ENCODE measurements at regions not wholly inside any gene's neighbourhood (a gene's known extent, or its start where the extent isn't known, plus 50 kb on each side); places are given as distances from the start of the nearest gene placed in this dataset.

DNA sequence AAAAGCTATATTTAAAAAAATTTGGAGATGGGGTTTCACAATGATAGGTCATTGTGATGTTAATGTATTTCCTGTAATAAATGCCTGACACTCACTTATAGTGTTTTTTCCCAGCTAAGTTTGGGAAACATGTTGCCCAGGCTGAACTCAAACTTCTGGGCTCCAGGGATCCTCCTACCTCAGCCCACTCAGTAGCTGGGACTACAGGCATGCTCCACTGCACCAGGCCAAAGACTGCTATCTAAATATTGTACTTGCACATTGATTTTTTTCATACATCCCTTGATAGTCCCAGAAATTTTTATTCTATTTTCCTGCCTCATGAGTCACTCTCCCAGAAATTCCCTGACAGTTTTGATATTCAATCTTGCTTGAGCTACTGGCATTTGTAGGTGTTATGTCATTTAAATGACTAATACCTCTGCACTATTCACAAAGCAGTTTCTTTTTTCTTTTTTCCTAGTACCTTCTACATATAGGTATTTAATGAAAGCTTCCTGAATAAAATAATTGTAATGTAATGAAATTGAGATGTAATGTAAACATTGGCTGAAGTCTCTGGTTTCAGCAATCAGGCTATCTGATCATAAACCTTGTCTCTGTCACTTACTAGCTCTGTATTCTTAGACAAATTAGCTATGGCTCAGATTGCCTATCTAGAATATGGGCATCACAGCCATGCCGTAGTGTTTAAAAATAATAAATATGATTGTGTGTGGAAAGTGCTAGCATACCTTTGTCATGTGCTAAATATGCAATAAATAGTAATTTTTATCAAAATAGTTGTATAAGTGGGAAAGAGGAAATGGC, 1973.0 kb upstream of the AGA start:
- no peak for DNase-seq (ENCODE audit: low spot score)

GRCh38 chr4:179415847-179416223, 1973.6 kb upstream of the AGA start:
- DNase-seq (ENCODE audit: low spot score), result no peak

DNA sequence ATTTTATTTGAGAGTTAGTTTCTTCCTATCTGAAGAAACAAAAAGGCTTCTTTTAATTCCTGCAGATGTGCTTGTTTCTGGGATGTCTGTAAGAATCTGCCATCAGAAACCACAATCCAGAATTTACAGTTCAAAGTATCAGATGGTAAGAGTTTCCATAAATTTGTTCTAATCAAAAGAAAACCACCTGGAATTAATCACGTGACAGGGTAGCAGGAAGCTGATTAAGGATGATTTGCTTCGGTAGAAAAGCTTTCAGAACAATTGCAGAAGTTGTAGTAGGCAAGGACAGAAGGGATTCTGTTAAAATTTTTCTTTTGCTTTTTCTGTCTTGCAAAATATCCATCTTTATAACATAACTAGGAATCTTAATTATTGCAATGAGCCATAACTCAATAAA, 1975.1 kb upstream of the AGA start:
- no peak for DNase-seq (ENCODE audit: low spot score)

- no peak for DNase-seq (ENCODE audit: low spot score)
Measured at GRCh38 chr4:179437962-179438361, 1995.7 kb upstream of the AGA start.

DNA sequence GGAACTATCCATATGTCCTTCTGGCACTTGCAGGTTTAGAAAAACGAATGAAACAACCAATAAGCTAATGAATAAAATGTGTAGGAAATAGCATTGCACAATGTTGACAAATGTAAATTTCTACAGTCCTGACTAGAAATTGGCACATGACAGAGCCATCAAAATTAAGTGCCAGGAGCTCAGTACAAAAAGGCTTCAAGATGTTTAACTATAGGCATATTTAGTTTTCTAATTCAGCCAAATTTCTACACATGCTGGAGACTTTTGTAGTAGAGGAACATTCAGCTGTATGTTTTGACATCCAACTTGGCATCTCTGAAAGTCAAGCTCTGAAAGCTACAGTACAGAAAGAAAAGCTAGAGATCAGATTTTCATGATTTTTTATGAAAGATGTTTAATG, 1999.4 kb upstream of the AGA start:
- DNase-seq (ENCODE audit: low spot score), result no peak

GRCh38 chr4:179447308-179447707, 2005.1 kb upstream of the AGA start:
- DNase-seq (ENCODE audit: low spot score), result no peak

GRCh38 chr4:179465131-179465797, 2023.0 kb upstream of the AGA start:
- no peak for DNase-seq (ENCODE audit: low spot score)

DNA sequence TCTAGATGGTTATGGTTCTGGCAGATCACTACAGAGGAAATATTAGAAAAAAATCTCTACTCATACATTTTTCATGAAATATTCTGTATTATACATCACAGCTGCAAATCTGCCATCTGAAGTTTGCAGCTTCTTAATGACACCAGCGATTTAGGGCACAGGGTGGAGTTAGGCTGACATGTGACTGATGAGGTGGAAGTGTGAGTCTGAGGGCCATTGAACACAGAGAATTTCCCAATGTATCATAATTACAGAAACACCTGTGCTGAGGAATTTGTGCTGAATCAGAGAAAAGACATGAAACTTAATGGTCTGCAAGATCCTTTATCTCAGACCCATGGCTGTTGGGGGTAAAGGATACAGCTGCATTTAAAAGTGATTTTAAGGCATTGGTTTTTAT, 2025.6 kb upstream of the AGA start:
- DNase-seq (ENCODE audit: low spot score), result no peak

- DNase-seq (ENCODE audit: low spot score), result no peak
Measured at GRCh38 chr4:179472164-179472563, 2029.9 kb upstream of the AGA start.

DNA sequence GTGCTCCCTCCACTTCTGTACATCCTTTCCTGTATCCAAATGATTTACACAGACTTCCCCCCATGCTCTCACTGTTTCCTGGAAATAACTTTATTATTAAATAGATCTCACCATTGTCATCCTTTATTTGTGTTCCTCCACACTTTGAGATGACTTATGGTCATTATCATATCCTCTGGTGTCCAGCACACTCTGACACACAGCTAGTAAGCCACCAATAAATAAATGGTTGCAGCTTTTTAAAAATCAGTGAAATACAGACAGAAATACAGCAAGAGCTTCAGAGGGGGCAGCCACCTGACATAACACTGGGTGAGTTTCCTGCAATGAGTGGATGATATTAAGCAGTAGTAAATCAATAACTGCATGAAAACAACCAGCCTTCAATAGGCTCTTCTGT, 2036.4 kb upstream of the AGA start:
- no peak for DNase-seq (ENCODE audit: low spot score)

- no peak for DNase-seq (ENCODE audit: low spot score)
Measured at GRCh38 chr4:179485781-179486180, 2043.5 kb upstream of the AGA start.

DNA sequence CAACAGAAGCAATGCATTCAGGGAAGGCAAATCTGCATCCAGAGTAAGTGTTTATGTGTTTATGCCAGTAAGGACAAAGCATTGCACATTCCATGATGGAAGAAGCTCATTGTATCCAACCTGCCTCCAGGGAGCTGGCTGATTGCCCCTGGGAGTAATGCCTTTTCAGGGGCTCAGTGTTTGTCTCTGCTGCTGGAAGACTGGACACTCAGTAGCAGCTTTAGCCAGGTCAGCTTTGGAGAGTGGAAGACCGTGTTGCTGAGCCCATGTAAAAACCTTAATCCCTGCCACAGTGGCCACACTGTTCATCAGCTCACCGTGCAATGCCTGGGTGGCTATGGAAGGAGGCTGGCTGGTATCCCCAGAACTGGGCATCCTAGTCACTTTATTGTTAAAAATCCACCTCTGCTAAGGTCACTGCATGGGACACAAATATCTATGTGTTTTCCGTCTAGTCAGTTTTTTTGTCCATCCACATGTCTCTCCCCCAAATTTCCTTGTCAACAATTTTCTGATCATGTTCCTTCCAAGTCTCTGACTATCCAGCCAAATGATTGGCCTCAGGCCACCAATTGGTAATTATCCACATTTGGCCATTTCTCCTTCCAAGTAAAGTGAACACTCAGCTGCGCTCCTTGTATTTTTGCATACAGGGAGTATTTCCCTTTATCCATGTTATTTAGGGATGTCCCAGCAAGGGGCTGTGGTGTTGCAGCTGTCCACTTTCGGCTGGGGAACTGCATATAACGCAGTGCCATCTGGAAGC, 2044.5 kb upstream of the AGA start:
- no peak for DNase-seq (ENCODE audit: low spot score)

- no peak for DNase-seq (ENCODE audit: low spot score)
Measured at GRCh38 chr4:179492260-179493080, 2050.2 kb upstream of the AGA start.

DNA sequence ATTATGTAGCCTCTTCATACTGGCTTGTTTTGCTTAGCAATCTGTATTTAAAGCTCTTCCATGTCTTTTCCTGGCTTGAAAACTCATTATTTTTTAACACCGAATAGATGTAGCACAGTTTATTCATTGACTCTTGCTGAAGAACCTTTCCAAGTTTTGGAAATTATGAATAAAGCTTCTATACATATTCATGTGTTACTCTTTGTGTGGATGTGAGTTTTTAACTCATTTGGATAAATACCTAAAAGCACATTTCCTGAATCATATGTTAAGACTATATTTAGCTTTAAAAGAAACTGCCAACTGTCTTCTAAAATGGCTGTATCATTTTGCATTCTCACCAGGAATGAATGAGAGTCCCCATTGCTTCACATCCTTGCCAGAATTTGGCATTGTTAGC, 2061.7 kb upstream of the AGA start:
- no peak for DNase-seq (ENCODE audit: low spot score)

DNA sequence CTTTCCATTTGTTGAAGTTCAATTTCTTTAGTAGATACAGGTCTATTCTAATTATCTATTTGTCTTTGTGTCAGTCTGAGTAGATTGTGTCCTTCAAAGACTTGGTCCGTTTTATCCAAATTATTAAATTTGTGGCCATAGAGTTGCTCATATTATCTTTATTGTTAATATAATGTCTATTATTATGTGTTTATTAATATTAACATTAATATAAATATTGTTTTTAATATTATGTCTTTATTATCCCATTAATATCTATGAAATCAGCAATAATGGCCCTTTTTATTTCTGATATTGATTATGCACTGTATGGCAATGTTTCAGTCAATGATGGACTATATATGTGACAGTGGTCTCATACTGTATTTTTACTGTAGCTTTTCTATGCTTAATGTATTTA, 2067.3 kb upstream of the AGA start:
- DNase-seq (ENCODE audit: low spot score), result no peak

GRCh38 chr4:179521952-179522351, 2079.7 kb upstream of the AGA start:
- no peak for DNase-seq (ENCODE audit: low spot score)

- no peak for DNase-seq (ENCODE audit: low spot score)
Measured at GRCh38 chr4:179530958-179531357, 2088.7 kb upstream of the AGA start.

- DNase-seq (ENCODE audit: low spot score), result no peak
Measured at GRCh38 chr4:179536694-179537093, 2094.5 kb upstream of the AGA start.

- no peak for DNase-seq (ENCODE audit: low spot score)
Measured at GRCh38 chr4:179539641-179540040, 2097.4 kb upstream of the AGA start.

DNA sequence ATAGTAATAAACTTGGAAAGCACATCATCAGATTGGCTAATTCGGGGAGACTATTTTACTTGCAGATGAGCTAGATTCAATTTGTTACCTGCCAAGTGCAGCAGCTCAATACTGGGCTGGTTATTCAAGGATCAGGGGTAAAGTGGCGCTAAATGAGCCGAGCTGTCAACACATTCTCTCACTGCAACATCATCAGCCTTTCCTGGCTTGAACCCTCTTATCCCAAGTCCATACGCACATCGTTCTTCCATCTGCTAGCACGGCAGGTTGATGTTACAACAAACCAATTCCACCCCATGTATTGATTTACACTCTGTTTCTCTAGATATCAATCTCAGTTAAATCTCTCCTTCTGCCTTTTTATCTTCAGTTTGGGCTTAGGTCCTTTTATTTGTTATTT, 2101.5 kb upstream of the AGA start:
- no peak for DNase-seq (ENCODE audit: low spot score)

- DNase-seq (ENCODE audit: low spot score), result no peak
Measured at GRCh38 chr4:179544496-179544895, 2102.3 kb upstream of the AGA start.

DNA sequence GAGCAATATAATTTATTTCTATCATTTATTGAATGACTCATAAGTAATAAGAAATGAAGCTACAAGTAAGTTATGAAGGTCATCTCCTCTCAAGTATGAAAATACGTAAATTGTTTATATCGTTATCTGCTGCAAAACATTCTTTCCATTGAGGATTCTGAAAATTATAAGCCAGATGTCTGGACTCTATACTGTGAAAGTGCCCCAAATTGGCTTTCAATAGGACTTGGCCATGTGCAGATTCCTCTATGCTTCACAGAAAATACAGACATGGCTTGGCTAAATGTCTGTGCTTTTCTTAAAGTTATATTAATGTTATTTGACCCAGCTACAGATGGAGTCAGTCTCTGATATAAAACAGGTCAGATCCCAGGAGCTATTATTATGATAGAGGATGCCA, 2109.9 kb upstream of the AGA start:
- no peak for DNase-seq (ENCODE audit: low spot score)

All from umbilical cord (tissue), 1 donor.